ENCODE measurements at regions not wholly inside any gene's neighbourhood (a gene's known extent, or its start where the extent isn't known, plus 50 kb on each side); places are given as distances from the start of the nearest gene placed in this dataset.

GRCh38 chr7:86262781-86263180 lies 380.9 kb upstream of the GRM3 start:
- no TSS peak for BruUV-seq (replicated peaks)
- H3K9me3 Mint-ChIP-seq (ENCODE audit: unreplicated experiment), result no peaks in the 10 kb centered on the region

DNA sequence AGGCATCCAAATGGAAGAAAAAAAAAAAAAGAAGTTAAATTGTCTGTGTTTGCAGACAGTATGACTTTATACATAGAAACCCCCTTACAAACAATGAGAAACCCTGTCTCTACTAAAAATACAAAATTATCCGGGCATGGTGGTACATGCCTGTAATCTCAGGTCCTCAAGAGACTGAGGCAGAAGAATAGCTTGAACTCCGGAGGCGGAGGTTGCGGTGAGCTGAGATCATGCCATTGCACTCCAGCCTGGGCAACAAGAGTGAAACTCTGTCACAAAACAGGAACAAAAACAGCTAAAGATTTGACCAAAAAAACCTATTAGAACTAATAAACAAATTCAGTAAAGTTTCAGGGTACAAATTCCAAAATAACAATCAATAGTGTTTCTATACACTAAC lies 385.8 kb upstream of the GRM3 start:
- CTCF ChIA-PET, result no interaction called here
- no peaks in the 10 kb centered on the region for H3K36me3 Mint-ChIP-seq (ENCODE audit: insufficient read depth, unreplicated experiment)
- no peak for DNase-seq

More at GRCh38 chr7:86262781-86263180, 380.9 kb upstream of the GRM3 start:
- Mint-ChIP-seq H3K4me1 (ENCODE audit: low read depth, unreplicated experiment) (peaks cover 4% of the 10 kb centered on the region), H3K27ac (ENCODE audit: unreplicated experiment) (no peak overlapping the region), H3K27me3 (ENCODE audit: insufficient read depth, unreplicated experiment) (no peaks in the 10 kb centered on the region), H3K36me3 (ENCODE audit: insufficient read depth, unreplicated experiment) (no peaks in the 10 kb centered on the region), H3K4me3 (ENCODE audit: unreplicated experiment) (no peak overlapping the region)
- ChIA-PET POLR2A (no interaction called here), CTCF (no interaction called here)
- TF ChIP-seq, protein P1, sequence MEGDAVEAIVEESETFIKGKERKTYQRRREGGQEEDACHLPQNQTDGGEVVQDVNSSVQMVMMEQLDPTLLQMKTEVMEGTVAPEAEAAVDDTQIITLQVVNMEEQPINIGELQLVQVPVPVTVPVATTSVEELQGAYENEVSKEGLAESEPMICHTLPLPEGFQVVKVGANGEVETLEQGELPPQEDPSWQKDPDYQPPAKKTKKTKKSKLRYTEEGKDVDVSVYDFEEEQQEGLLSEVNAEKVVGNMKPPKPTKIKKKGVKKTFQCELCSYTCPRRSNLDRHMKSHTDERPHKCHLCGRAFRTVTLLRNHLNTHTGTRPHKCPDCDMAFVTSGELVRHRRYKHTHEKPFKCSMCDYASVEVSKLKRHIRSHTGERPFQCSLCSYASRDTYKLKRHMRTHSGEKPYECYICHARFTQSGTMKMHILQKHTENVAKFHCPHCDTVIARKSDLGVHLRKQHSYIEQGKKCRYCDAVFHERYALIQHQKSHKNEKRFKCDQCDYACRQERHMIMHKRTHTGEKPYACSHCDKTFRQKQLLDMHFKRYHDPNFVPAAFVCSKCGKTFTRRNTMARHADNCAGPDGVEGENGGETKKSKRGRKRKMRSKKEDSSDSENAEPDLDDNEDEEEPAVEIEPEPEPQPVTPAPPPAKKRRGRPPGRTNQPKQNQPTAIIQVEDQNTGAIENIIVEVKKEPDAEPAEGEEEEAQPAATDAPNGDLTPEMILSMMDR (IDR thresholded peaks at IDR 0.05; ENCODE audit: insufficient read depth in 1 of 2, low read depth in 1 of 2, low read length in 1 of 2, severe bottlenecking in 1 of 2, unreplicated experiment in 1 of 2), result no peak
- Histone ChIP-seq H3K4me3 (ENCODE audit: low read depth, low read length) (no peak overlapping the region), H3K4me1 (no peaks in the 10 kb centered on the region), H3K36me3 (ENCODE audit: control insufficient read depth, insufficient read depth, low read length) (no peaks in the 10 kb centered on the region), H3K27me3 (replicated peaks; ENCODE audit: control insufficient read depth, insufficient read depth, low read length) (no peaks in the 10 kb centered on the region), H3K9me3 (no peaks in the 10 kb centered on the region)
- intact Hi-C loops (cut with micrococcal nuclease; ENCODE audit: unreplicated experiment), result no loop called here
- no peak for DNase-seq

GRCh38 chr7:86252406-86252805 lies 391.3 kb upstream of the GRM3 start:
- no peaks in the 10 kb centered on the region for H3K4me1 ChIP-seq
- no peak overlapping the region for H3K4me3 ChIP-seq (ENCODE audit: low read depth, low read length)
- no peaks in the 10 kb centered on the region for H3K9me3 ChIP-seq
- H3K9me3 Mint-ChIP-seq (ENCODE audit: unreplicated experiment), result no peaks in the 10 kb centered on the region
- H3K27me3 ChIP-seq (replicated peaks; ENCODE audit: control insufficient read depth, insufficient read depth, low read length), result no peaks in the 10 kb centered on the region
- TF ChIP-seq, protein P1 (IDR thresholded peaks at IDR 0.05; ENCODE audit: insufficient read depth in 1 of 2, low read depth in 1 of 2, low read length in 1 of 2, severe bottlenecking in 1 of 2, unreplicated experiment in 1 of 2), result no peak
- no peaks in the 10 kb centered on the region for H3K27me3 Mint-ChIP-seq (ENCODE audit: insufficient read depth, unreplicated experiment)
- H3K36me3 Mint-ChIP-seq (ENCODE audit: insufficient read depth, unreplicated experiment), result no peaks in the 10 kb centered on the region
- POLR2A ChIA-PET, result no interaction called here
- H3K4me3 Mint-ChIP-seq (ENCODE audit: unreplicated experiment), result no peak overlapping the region
- no TSS peak for BruUV-seq (replicated peaks)
- intact Hi-C loops (cut with micrococcal nuclease; ENCODE audit: unreplicated experiment), result no loop called here
- H3K36me3 ChIP-seq (ENCODE audit: control insufficient read depth, insufficient read depth, low read length), result no peaks in the 10 kb centered on the region
- DNase-seq, result no peak
- H3K27ac Mint-ChIP-seq (ENCODE audit: unreplicated experiment), result no peak overlapping the region
- CTCF ChIA-PET, result no interaction called here
- H3K4me1 Mint-ChIP-seq (ENCODE audit: low read depth, unreplicated experiment), result no peaks in the 10 kb centered on the region

More for the DNA sequence above, 385.8 kb upstream of the GRM3 start:
- POLR2A ChIA-PET, result no interaction called here
- intact Hi-C loops (cut with micrococcal nuclease; ENCODE audit: unreplicated experiment), result no loop called here
- no peaks in the 10 kb centered on the region for H3K4me1 ChIP-seq
- H3K27me3 ChIP-seq (replicated peaks; ENCODE audit: control insufficient read depth, insufficient read depth, low read length), result no peaks in the 10 kb centered on the region
- no peaks in the 10 kb centered on the region for H3K36me3 ChIP-seq (ENCODE audit: control insufficient read depth, insufficient read depth, low read length)
- Mint-ChIP-seq H3K4me3 (ENCODE audit: unreplicated experiment) (no peak overlapping the region), H3K9me3 (ENCODE audit: unreplicated experiment) (no peaks in the 10 kb centered on the region), H3K4me1 (ENCODE audit: low read depth, unreplicated experiment) (no peaks in the 10 kb centered on the region), H3K27me3 (ENCODE audit: insufficient read depth, unreplicated experiment) (no peaks in the 10 kb centered on the region), H3K27ac (ENCODE audit: unreplicated experiment) (no peak overlapping the region)
- H3K9me3 ChIP-seq, result no peaks in the 10 kb centered on the region
- no peak overlapping the region for H3K4me3 ChIP-seq (ENCODE audit: low read depth, low read length)
- no TSS peak for BruUV-seq (replicated peaks)
- TF ChIP-seq, protein P1 (IDR thresholded peaks at IDR 0.05; ENCODE audit: insufficient read depth in 1 of 2, low read depth in 1 of 2, low read length in 1 of 2, severe bottlenecking in 1 of 2, unreplicated experiment in 1 of 2), result no peak

Measured in Caco-2 (cell line).